ENCODE measurements at regions not wholly inside any gene's neighbourhood (a gene's known extent, or its start where the extent isn't known, plus 50 kb on each side); places are given as distances from the start of the nearest gene placed in this dataset.

- Mint-ChIP-seq H3K27ac (no peak overlapping the region), H3K27me3 (ENCODE audit: low read depth) (peaks cover 14% of the 10 kb centered on the region), H3K4me1 (no peaks in the 10 kb centered on the region), H3K9me3 (peaks cover 2% of the 10 kb centered on the region), H3K36me3 (ENCODE audit: low read depth) (no peaks in the 10 kb centered on the region), H3K4me3 (no peak overlapping the region)
- no peak for TF ChIP-seq CTCF (IDR thresholded peaks at IDR 0.05; ENCODE audit: unreplicated experiment in 3 of 3)
Measured at GRCh38 chr12:94091624-94092023, 56.8 kb upstream of the PLXNC1 start.

- no peak for TF ChIP-seq CTCF (IDR thresholded peaks at IDR 0.05; ENCODE audit: unreplicated experiment in 3 of 3)
- Mint-ChIP-seq H3K27ac (no peak overlapping the region), H3K4me3 (no peak overlapping the region), H3K4me1 (no peaks in the 10 kb centered on the region), H3K9me3 (no peaks in the 10 kb centered on the region), H3K27me3 (ENCODE audit: low read depth) (peaks cover 16% of the 10 kb centered on the region), H3K36me3 (ENCODE audit: low read depth) (no peaks in the 10 kb centered on the region)
Measured at GRCh38 chr12:94092516-94093241, 55.7 kb upstream of the PLXNC1 start.

- Mint-ChIP-seq H3K27me3 (ENCODE audit: low read depth) (peaks cover 23% of the 10 kb centered on the region), H3K27ac (no peak overlapping the region), H3K4me1 (peaks cover 7% of the 10 kb centered on the region), H3K9me3 (no peaks in the 10 kb centered on the region), H3K36me3 (ENCODE audit: low read depth) (no peaks in the 10 kb centered on the region), H3K4me3 (no peak overlapping the region)
- TF ChIP-seq CTCF (IDR thresholded peaks at IDR 0.05; ENCODE audit: unreplicated experiment in 3 of 3) = no peak
Measured at GRCh38 chr12:94094700-94095099, 53.7 kb upstream of the PLXNC1 start.

- TF ChIP-seq CTCF (IDR thresholded peaks at IDR 0.05; ENCODE audit: unreplicated experiment in 3 of 3) = no peak
- H3K4me3 Mint-ChIP-seq = no peak overlapping the region
- H3K27me3 Mint-ChIP-seq (ENCODE audit: low read depth) = peaks cover 30% of the 10 kb centered on the region
- peaks cover 11% of the 10 kb centered on the region for H3K4me1 Mint-ChIP-seq
- H3K27ac Mint-ChIP-seq = no peak overlapping the region
- no peaks in the 10 kb centered on the region for H3K36me3 Mint-ChIP-seq (ENCODE audit: low read depth)
- no peaks in the 10 kb centered on the region for H3K9me3 Mint-ChIP-seq
Measured at GRCh38 chr12:94095618-94096017, 52.8 kb upstream of the PLXNC1 start.

- H3K36me3 Mint-ChIP-seq (ENCODE audit: low read depth) = no peaks in the 10 kb centered on the region
- no peak for TF ChIP-seq CTCF (IDR thresholded peaks at IDR 0.05; ENCODE audit: unreplicated experiment in 3 of 3)
Measured at GRCh38 chr12:94098466-94098865, 49.9 kb upstream of the PLXNC1 start.

More at GRCh38 chr12:94098466-94098865, 49.9 kb upstream of the PLXNC1 start:
- Mint-ChIP-seq H3K9me3 (no peaks in the 10 kb centered on the region), H3K4me3 (no peak overlapping the region), H3K27ac (no peak overlapping the region), H3K27me3 (ENCODE audit: low read depth) (peaks cover 33% of the 10 kb centered on the region), H3K4me1 (peaks cover 12% of the 10 kb centered on the region)
